Hindlimb muscle (tissue), 1 donor: ENCODE measurements at regions not wholly inside any gene's neighbourhood (a gene's known extent, or its start where the extent isn't known, plus 50 kb on each side); places are given as distances from the start of the nearest gene placed in this dataset.
"Not testable (repeated sequence)": the region's sequence is repeated elsewhere in the genome, so short reads cannot be mapped to it uniquely, and the experiment has no call there.

ENCODE experiments used
- DNase-seq: peaks from one replicate; pipeline ENCODE4 v3.0.0-alpha.2; 2013

DNA sequence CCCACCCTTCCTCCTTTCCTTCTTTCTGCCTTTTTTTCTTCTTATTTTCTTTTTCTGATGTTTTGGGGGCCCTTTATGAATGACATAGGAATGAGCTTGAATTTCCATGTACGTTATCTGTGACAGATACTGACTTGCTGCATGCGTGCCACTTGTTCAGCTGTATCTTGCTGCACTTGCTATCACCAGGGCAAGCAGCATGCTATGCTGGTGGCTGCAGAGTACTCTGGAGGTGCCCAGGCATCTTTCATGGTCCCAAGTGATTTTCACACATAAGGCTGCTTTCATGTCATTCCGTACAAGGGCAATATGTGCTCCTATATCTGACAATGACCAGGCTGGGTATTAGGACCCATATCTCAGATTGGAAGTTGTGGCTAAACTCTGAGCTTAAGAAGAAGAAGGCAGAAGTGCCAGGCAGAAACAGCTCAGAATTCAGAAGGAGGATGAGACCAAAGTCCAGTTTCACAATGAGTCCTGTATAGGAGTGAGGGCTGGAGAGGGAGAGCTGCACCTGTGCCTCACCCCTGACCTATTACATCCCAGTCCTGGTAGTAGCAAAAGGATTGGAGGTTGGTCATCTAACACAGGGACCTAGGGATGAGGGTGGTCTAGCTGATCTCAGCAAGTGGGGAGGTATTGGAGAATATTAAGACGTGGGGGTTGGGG lies 299.0 kb upstream of the DDHD1 start:
- DNase-seq = no peak

DNA sequence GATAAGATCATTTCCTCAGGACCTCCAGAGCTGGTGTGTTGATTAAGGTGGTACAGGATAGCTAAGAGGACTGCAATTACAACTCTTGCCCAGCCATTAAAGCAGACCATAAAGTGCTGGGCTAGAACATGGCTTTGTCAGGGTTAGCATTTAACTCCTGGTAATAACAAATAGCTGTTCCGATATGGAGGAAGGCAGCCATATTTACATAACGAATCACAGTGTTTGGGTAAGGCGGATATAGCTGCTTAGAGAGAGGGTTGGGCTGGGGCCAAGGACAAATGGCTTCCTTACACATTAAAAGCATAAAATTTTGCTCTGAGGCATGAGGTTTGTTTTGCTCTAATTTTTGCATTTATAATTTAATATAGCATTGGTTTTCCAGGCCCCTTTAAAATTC lies 297.7 kb upstream of the DDHD1 start:
- DNase-seq = no peak

DNA sequence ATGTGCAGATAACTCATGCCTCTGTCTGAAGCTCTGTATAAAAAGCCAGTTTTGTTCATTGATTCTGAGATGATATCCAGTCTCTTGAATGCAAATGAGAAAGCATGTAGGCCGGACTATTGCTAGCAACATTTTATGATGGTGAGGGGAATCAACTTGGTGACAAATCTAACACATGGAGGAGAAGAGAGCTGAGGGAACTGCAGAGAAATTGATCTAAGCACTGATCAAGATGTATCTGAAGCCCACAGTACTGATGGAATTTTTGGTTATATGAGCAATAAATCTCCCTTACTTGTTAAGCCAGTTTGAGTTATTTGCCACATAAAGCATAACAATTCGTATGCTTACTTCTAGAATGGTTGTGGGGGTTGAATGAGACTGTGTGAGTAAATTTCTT lies 295.6 kb upstream of the DDHD1 start:
- no peak for DNase-seq

DNA sequence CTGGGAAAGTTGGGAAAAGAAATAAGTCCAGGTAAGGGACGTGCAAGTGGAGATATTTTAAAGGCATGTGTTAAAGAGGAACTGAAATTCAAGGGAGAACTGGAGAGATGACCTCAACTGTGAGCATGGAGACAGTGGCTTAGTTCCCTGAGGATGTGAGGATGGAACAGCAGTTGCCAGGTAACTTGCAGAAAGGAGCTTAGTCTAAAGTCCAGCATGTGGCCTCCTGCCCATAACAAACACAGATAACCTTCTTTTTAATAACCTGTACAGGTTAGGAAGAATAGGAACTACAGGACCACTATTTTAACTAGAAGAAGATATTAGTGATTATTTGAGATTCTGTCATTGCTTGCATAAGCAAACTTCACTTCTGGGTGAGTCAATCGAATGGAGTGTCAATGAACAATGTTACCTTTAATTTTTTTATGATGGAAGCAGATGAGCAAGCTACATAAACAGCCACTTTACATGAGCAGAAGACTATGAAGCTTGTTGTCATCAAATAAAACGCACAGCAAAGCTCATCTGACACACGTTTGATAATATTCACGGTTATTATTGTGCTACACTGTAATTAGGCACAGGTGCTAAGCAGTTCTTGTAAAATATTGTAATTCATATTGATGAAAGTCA lies 291.7 kb upstream of the DDHD1 start:
- no peak for DNase-seq

DNA sequence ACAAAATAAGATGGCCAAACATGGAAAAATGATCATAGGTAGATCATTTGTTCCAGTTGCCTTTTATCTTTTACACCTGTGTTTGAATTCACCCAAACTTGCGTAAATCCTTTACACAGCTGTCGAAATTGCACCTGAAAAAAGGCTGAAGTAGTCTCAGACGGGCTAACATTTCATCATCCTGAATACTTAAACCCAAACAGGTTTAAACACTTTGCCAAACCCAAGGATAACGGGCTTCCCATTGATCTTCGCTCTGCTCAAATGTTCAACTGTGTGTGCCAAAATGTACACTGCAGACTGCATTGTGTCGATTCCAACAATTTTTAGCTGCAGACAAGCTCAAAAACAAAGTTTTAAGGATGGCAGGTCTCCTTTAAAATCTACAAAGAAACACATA lies 288.7 kb upstream of the DDHD1 start:
- no peak for DNase-seq

DNA sequence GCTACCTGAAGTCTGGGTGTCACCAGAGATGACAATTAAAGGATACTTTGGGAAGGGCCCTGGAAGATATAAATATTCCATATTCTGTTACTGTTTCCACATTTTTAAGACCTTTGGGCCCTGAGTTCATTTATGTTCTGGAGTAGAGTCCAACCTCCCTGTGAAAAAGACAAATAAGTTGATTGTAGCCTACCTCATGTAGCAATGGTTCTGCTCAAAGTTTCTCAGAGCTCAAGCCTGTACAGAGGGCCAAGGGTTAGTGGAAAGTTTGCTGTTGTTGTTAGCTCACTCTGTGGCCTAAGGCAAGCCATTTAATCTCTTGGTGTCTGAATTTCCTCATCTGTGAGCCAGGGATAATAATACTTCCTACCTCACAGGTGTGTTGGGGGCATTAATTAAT lies 284.7 kb upstream of the DDHD1 start:
- DNase-seq = no peak

DNA sequence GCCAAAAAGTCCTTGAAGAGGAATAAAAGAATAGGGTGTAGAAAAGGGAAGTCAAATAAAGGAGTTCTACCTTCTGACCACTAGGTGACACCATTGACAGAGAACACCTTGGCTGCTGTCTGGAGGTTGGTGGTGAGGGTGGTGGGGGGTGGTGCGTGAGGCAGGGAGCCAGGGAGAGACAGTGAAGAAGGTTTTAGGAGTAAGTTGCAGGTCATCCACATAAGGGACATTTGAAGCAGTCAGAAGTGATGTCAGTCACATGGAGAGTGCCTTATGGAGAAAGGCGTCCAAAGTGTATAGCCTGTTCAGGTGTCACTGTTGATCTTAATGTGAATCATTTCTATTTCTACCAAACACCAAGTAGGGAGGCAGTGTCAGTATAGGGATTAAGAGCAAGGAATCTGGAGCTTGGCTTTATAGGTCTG lies 279.3 kb upstream of the DDHD1 start:
- DNase-seq = no peak

DNA sequence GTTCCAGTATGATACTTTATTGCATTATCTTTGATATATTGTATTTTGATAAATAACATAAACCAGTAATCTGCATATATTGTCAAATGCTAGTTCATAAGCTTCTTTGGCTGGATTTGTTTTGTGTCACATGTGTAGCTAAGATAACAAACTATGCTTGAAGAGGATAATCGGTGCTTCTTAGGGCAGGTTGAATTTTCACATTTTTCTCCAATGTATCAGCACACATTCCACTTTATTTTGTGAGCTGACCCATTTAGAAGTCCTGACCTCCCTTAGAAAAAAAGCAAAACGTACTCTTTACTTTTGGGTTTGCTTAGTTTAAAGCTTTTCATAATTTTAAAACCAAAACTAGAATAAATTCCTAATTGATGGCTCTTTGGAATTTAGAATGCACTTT lies 277.7 kb upstream of the DDHD1 start:
- DNase-seq = no peak

DNA sequence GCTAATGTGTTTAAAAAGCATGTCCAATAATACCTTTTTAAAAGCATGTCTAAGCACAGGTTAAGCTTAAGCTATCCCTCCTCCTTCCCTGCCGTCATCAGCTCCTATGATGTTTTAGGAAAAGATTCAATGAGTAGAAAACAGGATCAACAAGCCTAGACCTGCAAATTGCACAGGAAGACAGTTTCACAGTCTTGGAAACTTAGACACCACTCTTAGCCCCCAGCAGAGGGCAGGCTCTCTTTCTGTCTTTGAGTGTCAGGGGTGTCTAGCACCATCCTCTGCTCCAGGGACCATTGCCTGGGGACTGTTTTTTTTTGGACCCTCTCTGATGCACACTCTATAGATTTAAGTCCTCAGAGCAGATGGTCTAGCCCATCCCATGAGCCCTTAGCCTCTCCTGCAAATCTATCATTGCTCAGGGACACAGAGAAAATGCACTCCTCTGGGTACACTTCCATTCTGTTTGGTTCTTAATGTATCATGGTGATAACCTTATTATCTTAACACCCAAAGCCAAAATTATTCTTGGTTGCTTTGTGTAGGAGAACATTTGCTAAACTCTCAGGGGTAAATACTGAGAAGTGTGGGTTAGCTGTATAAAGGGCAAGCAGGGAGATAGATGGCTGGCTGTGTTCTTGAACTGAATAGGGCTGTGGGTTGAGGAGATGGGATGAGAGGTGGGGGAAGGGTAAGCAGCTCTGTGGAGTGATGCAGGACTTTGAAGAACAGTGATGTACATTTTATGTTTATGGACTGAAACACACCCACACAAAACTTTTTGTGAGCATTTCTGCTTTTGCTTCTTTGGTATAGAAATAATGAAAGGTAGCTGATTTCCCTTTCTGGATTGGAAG lies 259.9 kb upstream of the DDHD1 start:
- DNase-seq = no peak

DNA sequence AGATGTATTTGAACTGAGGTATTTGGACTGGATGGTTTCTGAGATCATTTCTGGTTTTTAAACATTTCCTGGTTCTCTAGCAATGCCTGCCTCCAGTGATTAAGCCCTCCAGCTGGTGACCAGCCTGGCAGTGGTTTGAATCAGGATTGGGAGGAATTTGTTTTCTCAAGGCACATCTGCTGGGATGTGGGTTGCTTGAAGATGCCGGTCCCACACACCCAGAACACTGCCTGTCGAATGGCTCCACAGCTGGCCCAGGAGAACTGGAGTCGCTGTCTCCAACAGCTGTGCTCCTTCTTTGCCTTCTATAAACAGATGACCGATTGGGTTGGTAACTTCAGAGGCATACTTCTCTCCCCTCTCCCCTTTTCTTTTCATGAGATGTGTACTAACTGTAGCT lies 258.0 kb upstream of the DDHD1 start:
- DNase-seq = no peak

DNA sequence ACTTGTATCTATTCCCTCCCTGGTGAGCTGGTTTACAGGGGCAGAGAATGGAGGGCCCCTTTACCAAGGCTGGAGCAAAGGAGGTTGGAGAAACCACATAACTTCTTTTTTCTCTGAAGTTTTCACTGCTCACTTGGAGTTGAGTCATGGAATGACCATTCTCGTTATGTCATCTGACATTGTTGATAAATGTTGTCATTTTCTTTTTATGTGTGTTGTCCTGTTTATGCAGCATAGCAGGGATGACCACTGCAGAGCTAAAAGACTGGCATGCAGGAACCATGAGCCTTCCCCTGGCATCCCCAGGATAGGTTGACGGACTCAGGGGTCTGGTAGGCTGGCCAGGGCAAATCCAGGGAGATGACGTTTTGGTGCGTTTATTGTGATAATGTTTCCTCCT lies 256.8 kb upstream of the DDHD1 start:
- no peak for DNase-seq

DNA sequence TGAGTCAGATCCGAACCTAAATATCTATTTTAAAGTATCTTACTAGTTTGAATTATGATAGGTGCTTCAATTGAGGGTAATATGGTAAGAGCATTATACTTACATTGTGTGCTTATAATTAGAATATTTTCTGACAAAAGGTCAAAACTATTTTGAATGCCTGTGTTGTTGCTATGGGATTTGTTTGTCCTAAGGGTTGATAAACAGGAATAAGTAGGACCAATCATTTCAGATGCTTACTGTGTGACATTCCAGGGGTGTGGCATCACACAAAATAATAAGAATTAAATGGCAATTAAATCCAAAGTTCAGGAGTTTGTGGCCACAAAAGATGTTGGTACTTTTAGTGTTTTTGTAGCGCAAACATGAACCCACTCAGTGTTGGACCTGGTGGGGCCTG lies 256.2 kb upstream of the DDHD1 start:
- DNase-seq = no peak

DNA sequence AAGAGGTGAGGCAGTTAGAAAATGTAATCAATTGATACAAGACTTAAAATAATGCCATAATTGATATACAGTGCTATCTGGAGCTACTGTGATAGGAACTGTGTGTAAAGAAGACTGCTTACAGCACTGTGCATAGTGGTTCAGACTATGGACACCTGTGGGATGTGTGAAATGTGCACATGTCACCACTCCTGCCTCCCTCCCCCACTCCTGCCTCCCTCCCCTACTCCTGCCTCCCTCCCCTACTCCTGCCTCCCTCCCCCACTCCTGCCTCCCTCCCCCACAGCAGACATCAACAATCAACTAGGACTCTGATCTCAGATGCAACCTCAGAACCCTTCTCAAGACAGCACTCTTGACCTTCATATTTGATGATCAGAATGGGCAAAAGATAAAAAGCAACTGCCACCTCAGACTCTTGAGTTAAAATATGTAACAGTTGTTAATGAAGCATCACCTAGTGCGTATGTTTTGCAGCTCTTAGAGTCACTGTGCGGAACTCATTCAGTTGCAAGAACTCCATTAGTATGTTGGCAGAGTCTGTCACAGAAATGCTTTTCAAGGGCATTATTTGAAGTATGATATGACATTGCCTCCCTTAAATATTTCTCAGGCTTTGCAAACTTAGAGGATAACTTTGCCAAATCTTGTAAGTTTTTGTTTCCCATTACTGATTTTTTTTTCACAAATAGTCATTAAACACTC lies 255.2 kb upstream of the DDHD1 start:
- DNase-seq = no peak

DNA sequence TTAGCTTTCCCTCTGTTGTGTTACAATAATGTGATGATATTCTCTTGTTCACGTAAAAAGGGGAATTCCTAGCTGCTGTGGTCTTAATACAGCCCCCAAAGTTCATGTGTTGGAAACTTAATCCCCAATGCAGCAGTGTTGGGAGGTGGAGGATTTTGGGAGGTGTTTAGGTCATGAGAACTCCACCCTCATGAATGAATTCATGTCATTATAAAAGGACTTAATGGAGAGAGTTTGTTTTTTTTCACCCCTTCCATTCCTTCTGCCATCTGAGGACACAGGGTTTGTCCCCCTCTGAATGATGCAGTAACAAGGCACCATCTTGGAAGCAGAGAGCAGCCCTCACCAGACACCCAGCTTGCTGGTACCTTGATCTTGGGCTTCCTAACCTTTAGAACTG lies 253.4 kb upstream of the DDHD1 start:
- DNase-seq = no peak

DNA sequence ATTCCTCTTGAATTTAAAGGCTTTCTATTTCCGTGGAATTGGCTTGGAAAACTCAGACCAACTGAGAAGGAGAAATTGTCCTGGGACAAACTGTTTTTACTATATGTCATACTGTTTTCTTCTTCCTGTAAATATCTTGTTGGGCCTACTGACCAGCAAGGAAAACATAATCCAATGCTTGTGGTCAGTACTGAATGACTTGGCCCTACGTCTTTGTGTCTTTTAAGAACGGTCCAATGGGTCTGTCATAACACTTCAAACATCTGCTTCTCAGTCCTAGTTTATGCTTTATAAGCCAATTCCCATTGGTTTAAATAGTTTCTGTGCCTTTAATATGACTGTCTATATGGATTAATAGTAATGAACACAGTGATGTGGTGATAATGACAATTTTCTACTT lies 248.5 kb upstream of the DDHD1 start:
- DNase-seq = no peak

DNA sequence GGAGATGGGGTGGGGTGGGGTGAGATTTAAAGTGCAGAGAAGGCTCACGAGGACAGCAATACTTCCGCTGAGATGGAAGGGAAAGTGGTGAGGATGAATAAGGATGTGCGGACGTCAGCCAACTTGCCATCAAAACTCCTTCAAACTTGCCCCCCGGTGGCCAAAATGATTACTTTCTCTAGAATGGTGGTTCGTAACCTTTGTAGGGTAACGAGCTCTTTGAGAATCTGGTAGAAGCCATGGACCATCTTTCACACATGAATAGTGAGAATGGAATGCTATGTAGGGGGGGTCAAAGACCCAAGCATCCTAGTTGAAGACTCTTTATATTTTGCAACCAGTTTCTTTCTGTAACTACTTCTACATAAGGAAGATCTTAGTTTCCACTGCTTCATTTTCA lies 245.9 kb upstream of the DDHD1 start:
- no peak for DNase-seq

DNA sequence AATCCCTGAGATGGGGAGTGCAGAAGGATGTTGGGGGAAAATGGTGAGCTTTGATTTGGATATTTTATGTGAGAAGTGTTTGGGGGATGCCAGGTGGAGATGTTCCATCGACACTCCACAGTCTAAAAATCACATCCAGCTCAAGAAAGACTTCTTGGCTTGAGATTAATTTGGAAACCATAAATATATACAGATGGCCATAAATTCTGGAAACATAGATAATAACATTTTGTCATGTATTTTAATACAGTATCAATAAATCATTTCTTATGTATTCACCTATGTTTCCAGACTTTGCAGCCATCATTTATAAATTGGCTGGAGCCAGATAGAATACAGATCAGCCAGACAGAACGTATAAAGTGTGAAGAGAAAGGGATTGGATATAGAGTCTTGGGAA lies 245.5 kb upstream of the DDHD1 start:
- no peak for DNase-seq

DNA sequence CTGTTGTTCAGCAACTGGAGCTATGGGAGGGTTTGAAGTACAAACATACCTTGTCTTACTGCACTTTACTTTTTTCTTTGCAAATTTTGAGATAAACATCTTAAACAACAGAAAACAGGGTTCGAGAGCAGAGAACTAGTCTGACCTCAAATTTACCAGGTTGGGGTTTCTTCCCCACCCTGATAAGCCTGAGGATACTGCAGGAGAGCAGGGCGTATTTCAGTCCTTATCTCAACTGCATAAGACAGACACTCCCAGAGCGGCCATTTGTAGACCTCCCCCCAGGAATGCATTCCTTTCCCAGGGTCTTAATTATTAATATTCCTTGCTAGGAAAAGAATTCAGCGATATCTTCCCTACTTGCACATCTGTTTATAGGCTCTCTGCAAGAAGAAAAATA lies 242.1 kb upstream of the DDHD1 start:
- not testable (repeated sequence) for DNase-seq

DNA sequence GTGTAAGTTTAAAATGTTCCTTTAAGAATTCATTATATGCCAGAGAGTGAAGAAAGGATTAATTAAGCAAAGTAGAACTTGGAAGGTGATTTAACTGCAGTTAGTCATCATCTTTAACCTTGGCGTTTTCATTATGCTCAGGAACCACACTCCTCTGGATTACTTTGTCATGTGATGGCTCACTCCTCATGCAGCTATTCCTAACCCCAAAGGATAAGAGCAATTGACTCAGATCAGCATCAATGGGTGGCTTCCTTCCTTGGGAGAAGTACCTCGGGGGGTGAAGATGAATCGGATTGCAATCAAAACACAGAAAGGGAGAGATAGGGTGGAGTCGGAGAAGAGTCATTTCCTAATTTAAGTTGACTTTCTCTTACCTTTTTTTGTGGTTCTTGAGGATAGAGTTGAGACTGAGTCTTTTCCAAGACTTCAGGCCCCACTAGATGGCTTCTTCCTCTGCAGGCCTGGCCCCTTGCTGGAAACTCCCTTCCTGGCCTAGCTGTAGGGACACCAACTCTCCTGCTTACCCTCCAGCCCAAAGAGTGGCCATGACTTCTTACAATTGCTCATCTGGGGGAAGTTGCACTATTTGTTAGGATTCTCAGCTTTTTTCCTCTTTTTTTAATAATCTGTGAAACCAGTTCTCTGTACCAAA lies 238.6 kb upstream of the DDHD1 start:
- DNase-seq = no peak

DNA sequence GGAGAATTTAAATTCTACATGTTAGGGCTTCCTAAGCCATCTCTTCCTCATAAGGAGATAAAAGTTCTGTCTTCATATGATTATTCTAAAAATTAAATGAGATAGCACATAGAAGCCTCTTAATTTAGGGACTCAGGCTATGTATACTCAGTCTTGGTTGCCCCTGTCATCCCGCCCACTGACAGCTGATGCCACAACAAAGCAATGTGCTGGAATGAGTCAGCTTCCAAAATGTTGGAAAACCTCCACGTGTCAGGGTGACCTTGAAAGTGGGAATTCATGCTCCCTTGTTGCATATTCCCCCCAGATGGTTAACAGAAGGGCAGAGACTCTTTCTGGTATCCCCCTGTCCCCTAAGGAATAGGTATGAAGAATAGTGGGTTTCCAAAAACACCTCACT lies 238.0 kb upstream of the DDHD1 start:
- no peak for DNase-seq

DNA sequence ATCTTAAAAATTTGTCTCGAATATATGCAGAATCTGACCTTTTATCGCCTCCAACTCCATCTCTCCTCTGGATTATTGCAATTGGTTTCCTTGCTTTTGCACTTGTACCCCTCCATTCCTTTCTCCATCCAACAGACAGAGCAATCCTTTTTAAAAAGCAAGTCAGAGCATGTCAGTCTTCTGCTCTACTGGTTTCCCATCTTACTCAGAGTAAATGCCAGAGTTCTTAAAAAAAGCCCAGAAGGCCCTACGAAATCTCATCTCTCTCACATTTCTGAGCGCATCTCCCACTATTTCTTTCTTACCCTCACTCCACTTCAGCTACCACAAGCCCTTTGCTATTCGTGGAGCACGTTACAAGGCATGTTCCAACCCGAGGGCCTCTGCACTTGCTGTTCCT lies 236.9 kb upstream of the DDHD1 start:
- DNase-seq = no peak

DNA sequence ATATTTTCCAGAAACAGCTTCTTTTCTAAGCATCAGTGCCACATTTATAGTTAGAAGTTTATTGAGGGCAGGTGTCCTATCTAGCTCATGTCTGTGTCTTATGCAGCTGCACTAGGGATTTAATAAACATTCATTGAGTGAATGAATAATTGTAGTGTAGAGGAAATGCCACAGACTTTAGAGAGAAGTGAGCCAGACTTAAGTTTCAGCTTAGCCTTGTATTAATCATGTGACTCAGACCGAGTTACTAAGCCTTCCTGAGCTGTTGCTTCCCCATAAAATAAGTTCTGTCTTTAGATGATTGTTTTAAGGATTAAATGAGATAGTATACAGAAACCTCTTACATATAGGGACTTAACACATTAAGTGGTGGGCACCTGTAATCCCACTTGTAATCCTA lies 236.1 kb upstream of the DDHD1 start:
- no peak for DNase-seq

DNA sequence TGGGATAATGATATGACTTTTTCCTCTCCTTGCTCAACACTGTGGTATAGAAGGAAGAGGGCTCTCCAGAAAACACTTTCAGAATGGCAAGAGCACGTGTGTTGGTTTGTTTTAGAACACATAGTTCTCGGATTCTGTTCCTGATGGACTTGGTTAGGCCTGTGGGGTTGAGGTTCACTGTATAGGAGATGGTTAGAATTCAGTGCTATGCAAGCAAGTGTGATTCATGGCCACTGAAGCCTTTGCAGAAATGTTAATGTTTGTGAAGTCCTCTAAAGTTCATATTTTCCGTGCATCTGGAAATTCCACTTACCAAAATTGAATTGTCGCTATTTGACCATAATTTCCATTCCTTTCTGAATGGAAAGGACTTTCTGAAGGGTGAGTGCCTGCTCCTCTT lies 233.2 kb upstream of the DDHD1 start:
- no peak for DNase-seq
